CD4-positive, alpha-beta T cell treated with Interleukin-17A for 4 hours (primary cell): ENCODE measurements at regions not wholly inside any gene's neighbourhood (a gene's known extent, or its start where the extent isn't known, plus 50 kb on each side); places are given as distances from the start of the nearest gene placed in this dataset.

Experiments
- DNase-seq: peaks from one replicate; pipeline ENCODE4 v3.0.0-alpha.2; 2020; ENCODE audit warnings: mixed read lengths

GRCh38 chr6:99064834-99065233 is 117.1 kb upstream of the FBXL4 start:
- DNase-seq = no peak

DNA sequence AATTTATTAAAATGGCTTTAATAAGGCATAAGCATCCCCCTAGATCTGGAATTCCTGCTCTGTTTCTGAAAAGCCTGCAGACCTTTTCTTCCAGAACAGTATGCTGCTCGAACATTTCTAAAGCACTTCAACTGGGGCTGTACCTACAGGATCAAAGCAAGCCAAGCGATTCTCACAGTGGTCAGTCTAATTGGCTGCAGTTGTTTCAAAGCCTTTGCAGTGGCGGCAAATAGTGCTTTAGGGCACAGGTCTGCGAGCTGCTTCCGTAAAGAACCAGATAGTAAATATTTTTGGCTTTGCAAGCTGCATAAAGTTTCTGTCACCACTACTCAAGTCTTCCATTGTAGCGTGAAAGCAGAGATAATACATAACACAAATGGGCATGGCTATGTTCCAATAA is 88.9 kb upstream of the FBXL4 start:
- no peak for DNase-seq

DNA sequence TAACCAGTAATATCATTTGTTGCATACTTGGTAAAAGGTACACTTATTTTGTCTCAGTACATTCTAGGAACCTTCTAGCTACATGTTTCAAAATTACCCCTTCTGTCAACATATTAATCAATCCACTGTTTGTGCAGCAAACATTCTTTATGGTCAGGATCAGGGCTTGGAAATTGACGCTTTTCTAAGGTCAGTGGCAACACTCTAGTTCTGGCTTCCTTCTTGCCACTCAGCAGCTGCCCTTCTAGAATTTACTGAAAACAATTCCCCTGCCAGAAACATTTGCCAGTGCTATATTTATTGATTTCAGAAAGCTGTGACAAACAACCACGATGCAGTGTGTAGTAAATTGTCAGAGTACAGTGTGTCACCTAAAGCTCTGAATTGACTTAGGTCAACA is 84.7 kb upstream of the FBXL4 start:
- no peak for DNase-seq

- no peak for DNase-seq
Measured at GRCh38 chr6:99031957-99032356, 84.2 kb upstream of the FBXL4 start.

- no peak for DNase-seq
Measured at GRCh38 chr6:99030915-99031314, 83.2 kb upstream of the FBXL4 start.

DNA sequence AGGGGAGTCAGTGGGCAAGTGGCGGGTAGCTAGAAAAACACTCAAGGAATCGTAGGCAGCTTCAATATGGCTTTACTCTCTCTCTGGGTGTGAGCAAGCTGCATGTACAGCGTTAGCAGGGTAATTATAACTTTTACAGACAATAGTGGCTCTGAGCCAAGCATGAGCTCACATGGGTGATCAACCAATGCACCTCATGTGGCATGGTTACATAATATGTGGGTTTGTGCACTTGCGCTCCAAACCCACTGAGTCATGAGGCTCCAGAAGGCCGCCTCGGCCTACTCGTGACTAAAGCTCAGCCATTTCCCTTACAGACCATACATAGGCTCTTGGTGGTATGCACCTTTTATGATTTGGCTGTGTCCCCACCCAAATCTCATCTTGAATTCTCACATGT is 78.4 kb upstream of the FBXL4 start:
- DNase-seq = no peak

DNA sequence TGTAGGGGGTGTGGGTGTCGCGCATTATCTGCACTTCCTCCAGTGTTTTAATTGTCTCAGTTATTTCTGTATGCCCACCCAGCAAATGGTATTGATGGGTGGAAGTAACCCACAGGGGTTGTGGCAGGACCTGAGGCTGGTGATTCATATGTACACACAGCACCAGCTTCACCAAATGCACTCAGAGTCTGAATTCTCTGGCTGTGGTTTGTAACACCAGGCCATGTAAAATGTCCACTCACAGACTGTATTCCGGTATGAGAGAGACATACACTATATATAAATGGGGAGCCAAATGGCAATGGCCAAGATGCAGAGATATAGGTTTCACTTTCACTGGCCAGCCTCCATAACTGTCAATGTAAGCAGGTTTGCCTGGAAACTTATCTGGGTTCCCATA is 76.3 kb upstream of the FBXL4 start:
- DNase-seq = no peak

- DNase-seq = no peak
Measured at GRCh38 chr6:99022039-99022609, 74.4 kb upstream of the FBXL4 start.

- DNase-seq = no peak
Measured at GRCh38 chr6:99019381-99019780, 71.6 kb upstream of the FBXL4 start.

DNA sequence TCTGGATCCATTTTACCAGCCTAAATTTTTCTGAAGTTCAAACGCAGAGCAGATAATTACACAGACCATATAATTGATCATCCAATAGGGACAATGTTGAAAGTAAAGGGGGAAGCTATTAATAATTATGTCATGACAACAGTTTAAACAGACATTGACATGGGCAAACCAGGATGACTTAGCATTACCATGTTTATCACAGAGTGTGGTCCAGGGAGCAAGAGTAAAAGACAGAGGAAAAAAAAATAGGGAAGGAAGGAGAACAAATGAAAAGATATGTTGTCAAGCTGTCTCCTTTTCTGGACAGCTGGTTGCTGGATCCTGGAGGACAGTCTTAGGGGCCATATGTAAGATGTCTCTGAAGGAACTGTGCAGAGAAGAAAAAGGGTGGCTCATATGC is 69.4 kb upstream of the FBXL4 start:
- DNase-seq = no peak

GRCh38 chr6:99016355-99016754 is 68.6 kb upstream of the FBXL4 start:
- no peak for DNase-seq

GRCh38 chr6:99014061-99014460 is 66.3 kb upstream of the FBXL4 start:
- DNase-seq = no peak

DNA sequence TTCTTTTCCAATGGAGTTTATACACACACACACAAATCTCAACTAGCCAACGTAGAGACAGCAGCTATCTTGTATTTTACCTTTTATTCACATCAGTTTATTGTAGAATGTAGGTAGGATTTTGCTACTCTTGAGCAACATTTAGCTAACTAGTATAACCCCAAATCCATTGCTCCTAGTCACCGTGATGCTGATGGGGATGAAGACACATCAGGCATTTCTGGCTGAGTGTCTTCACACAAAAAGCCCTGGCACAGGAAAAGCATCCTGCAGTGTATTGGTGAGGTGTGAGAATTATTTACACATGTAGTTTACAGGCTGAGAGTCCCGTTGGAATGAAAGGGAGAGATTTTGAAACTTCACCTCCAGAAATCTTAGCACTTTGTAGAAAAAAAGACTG is 65.9 kb upstream of the FBXL4 start:
- no peak for DNase-seq

- no peak for DNase-seq
Measured at GRCh38 chr6:99013145-99013544, 65.4 kb upstream of the FBXL4 start.

DNA sequence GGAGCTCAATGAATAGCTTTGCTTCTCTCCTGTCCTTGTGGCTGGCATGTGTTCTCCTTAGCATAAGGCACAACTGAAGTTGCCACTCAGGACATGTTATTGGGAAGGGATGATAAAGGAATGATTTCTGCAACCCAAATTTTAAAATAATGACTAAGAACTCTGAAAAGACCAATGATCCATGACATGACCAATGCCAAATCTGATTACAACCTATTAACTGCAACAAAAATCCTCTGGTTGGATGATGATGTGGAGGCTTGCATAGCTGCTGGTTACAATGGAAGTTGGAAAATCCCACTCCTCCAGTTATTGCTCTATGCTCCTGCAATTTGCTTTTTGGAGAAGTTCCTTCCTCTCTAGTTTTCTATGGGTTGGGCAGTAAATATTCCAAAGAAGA is 63.4 kb upstream of the FBXL4 start:
- no peak for DNase-seq

DNA sequence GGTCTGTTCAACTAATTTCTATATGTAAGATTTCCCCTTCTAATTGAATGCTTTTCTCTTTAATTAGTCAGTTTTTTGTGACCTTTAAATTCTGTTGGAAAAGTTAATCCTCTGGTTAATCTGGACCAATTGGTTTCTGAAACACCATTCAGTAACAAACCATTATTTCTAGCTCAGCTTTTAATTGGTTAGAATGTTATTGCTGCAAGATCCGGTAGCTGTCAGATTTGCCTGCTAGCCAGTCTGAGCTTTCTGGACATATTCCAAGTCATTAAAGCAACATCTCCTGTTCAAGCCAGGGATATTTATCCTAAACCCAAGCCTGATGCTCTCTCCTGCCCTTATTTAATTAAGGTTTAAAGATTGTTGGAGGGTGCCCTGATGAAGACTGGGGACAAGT is 55.1 kb upstream of the FBXL4 start:
- DNase-seq = no peak

- DNase-seq = no peak
Measured at GRCh38 chr6:98998103-98998502, 50.4 kb upstream of the FBXL4 start.
